ENCODE measurements at regions not wholly inside any gene's neighbourhood (a gene's known extent, or its start where the extent isn't known, plus 50 kb on each side); places are given as distances from the start of the nearest gene placed in this dataset.
"Not testable (repeated sequence)": the region's sequence is repeated elsewhere in the genome, so short reads cannot be mapped to it uniquely, and the experiment has no call there.

GRCh38 chr21:35271344-35272118 lies 222.4 kb upstream of the RUNX1 start:
- H3K4me3 Mint-ChIP-seq; H3K4me1 Mint-ChIP-seq; H3K27me3 Mint-ChIP-seq; DNase-seq; H3K27ac Mint-ChIP-seq; H3K36me3 Mint-ChIP-seq (ENCODE audit: low read depth); intact Hi-C loops (cut with micrococcal nuclease): not testable (repeated sequence)
- H3K9me3 Mint-ChIP-seq, result peaks cover 14% of the 10 kb centered on the region

DNA sequence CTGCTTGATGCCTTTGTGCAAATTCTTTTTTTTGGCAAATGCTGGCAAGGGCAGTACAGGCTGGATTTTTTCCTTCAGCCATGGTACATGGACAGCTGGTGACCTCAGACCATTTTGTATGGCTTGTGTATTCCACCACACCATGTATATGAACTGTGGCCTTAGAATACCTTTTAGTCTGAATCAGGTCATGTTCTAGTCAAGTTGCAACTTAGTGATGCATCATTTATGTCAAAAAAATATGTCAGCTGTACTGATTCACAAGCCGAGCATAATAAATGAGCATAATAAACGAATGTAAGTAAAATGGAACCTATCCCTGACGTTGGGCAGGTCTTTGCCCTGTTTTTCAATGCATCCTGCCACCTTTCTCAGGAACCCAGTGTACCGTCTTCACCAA lies 219.7 kb upstream of the RUNX1 start:
- no peak overlapping the region for H3K27ac Mint-ChIP-seq
- H3K4me3 Mint-ChIP-seq, result no peak overlapping the region
- H3K27me3 Mint-ChIP-seq, result peaks cover 4% of the 10 kb centered on the region
- DNase-seq, result no peak
- peaks cover 17% of the 10 kb centered on the region for H3K9me3 Mint-ChIP-seq
- H3K36me3 Mint-ChIP-seq (ENCODE audit: low read depth), result no peaks in the 10 kb centered on the region
- intact Hi-C loops (cut with micrococcal nuclease), result no loop called here
- no peaks in the 10 kb centered on the region for H3K4me1 Mint-ChIP-seq

DNA sequence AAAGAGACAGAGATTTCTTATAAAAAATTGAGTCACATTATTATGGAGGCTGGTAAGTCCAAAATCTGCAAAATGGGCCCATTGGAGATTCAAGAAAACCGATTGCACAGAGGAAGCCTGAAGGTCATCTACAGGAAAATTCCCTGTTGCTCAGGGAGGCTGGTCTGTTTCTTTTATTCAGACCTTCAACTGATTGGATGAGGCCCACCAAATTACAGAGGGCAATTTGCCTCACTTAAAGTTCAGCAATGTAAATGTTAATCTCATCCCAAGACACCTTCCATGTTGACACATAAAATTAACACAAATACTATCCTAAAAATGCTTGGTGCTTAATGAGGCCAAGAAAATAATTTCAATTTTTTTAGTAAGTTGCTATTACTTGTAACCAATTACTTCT lies 219.2 kb upstream of the RUNX1 start:
- H3K4me1 Mint-ChIP-seq, result no peaks in the 10 kb centered on the region
- H3K27ac Mint-ChIP-seq, result no peak overlapping the region
- H3K36me3 Mint-ChIP-seq (ENCODE audit: low read depth), result no peaks in the 10 kb centered on the region
- peaks cover 16% of the 10 kb centered on the region for H3K9me3 Mint-ChIP-seq
- peaks cover 4% of the 10 kb centered on the region for H3K27me3 Mint-ChIP-seq
- H3K4me3 Mint-ChIP-seq, result no peak overlapping the region
- no peak for DNase-seq
- intact Hi-C loops (cut with micrococcal nuclease), result no loop called here

DNA sequence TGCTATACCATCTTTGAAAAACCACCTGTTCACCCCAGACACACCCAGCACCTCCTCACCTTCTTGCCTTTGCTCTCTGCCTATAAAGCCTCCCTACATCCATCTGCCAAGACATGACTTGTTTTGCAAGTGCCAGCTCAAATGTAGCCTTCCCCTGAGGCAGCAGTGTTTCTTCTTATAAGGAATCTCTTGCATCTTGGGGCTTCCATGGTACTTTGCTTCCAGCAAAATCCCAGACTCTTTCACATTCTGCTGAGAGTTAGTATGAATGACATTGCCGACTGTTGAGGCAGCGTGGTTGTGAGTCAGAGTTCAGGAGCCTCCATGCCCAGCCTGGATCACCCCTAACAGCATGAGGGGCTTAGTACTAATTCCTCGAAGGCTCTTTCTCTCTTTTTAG lies 217.4 kb upstream of the RUNX1 start:
- DNase-seq, result no peak
- Mint-ChIP-seq H3K27me3 (peaks cover 4% of the 10 kb centered on the region), H3K36me3 (ENCODE audit: low read depth) (no peaks in the 10 kb centered on the region), H3K4me3 (no peak overlapping the region), H3K27ac (no peak overlapping the region), H3K4me1 (no peaks in the 10 kb centered on the region), H3K9me3 (peaks cover 16% of the 10 kb centered on the region)
- intact Hi-C loops (cut with micrococcal nuclease), result no loop called here

- no peak for DNase-seq
- H3K27me3 Mint-ChIP-seq, result peaks cover 4% of the 10 kb centered on the region
- no peaks in the 10 kb centered on the region for H3K36me3 Mint-ChIP-seq (ENCODE audit: low read depth)
- no peak overlapping the region for H3K4me3 Mint-ChIP-seq
- H3K9me3 Mint-ChIP-seq, result peaks cover 16% of the 10 kb centered on the region
- intact Hi-C loops (cut with micrococcal nuclease), result no loop called here
- no peak overlapping the region for H3K27ac Mint-ChIP-seq
- H3K4me1 Mint-ChIP-seq, result no peaks in the 10 kb centered on the region
Measured at GRCh38 chr21:35265170-35265877, 216.2 kb upstream of the RUNX1 start.

GRCh38 chr21:35259457-35259856 lies 210.4 kb upstream of the RUNX1 start:
- Mint-ChIP-seq H3K27me3 (peaks cover 4% of the 10 kb centered on the region), H3K4me3 (no peak overlapping the region), H3K36me3 (ENCODE audit: low read depth) (no peaks in the 10 kb centered on the region), H3K9me3 (peaks cover 20% of the 10 kb centered on the region), H3K27ac (no peak overlapping the region), H3K4me1 (no peaks in the 10 kb centered on the region)
- DNase-seq, result no peak
- intact Hi-C loops (cut with micrococcal nuclease), result loop anchor here (10.0 kb wide), 1 partner anchor 135 kb away; no protein-coding TSS in a partner anchor

GRCh38 chr21:35258521-35258920 lies 209.4 kb upstream of the RUNX1 start:
- H3K27me3 Mint-ChIP-seq, result no peaks in the 10 kb centered on the region
- no peak overlapping the region for H3K27ac Mint-ChIP-seq
- no peaks in the 10 kb centered on the region for H3K36me3 Mint-ChIP-seq (ENCODE audit: low read depth)
- no peak overlapping the region for H3K4me3 Mint-ChIP-seq
- peaks cover 15% of the 10 kb centered on the region for H3K9me3 Mint-ChIP-seq
- no peak for DNase-seq
- no peaks in the 10 kb centered on the region for H3K4me1 Mint-ChIP-seq
- intact Hi-C loops (cut with micrococcal nuclease), result loop anchor here (10.0 kb wide), 1 partner anchor 136 kb away; no protein-coding TSS in a partner anchor

DNA sequence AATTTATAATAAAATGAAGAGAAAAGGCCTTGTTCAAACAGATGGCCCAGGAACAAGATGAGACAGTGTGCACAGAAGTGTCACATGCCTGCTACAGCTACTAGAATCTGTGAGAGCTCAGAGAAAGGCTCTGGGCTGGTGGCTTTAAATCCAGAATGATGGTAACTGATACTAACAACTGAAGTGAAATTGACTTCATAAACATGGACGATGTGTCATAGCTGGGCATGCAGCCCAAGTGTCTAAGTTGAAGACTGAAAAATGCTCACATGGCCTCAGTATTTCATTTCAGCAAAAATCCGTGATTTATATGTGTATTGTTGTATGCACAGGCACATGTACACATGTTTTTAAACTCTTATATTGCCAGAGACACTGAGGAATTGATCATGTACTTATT lies 208.3 kb upstream of the RUNX1 start:
- Mint-ChIP-seq H3K9me3 (peaks cover 15% of the 10 kb centered on the region), H3K27me3 (no peaks in the 10 kb centered on the region), H3K4me1 (no peaks in the 10 kb centered on the region), H3K4me3 (no peak overlapping the region), H3K27ac (no peak overlapping the region), H3K36me3 (ENCODE audit: low read depth) (no peaks in the 10 kb centered on the region)
- no peak for DNase-seq
- intact Hi-C loops (cut with micrococcal nuclease), result loop anchor here (10.0 kb wide), 1 partner anchor 137 kb away; no protein-coding TSS in a partner anchor

DNA sequence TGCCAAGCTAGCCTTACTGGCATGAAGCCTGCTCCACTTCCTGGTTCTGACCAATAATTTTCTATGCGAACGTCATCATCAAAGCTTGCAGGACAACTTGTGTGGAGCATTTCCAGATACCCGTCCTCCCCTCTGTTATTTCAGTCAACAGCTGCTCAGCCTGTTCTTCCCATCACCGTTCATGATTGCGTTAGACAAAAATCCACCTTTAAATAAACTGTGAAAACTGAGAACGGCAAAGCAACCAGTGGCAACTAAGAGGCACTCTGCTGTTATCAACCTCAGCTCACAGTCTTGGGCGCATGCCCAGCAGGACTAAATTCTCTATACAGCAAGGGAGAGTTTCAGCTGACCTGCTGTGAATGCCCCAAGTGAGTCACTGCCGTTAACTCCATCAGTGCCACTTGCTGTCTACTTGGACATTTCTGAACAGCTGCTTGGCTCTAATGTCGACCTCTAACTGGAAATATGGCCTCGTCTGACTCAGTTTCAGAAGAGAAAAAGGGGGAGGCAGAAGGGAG lies 207.4 kb upstream of the RUNX1 start:
- no peak overlapping the region for H3K4me3 Mint-ChIP-seq
- H3K4me1 Mint-ChIP-seq, result no peaks in the 10 kb centered on the region
- peaks cover 16% of the 10 kb centered on the region for H3K9me3 Mint-ChIP-seq
- DNase-seq, result no peak
- H3K27ac Mint-ChIP-seq, result peak overlapping the region; percentile 12
- intact Hi-C loops (cut with micrococcal nuclease), result loop anchor here (10.0 kb wide), 1 partner anchor 138 kb away; no protein-coding TSS in a partner anchor
- no peaks in the 10 kb centered on the region for H3K27me3 Mint-ChIP-seq
- no peaks in the 10 kb centered on the region for H3K36me3 Mint-ChIP-seq (ENCODE audit: low read depth)

GRCh38 chr21:35254765-35255138 lies 205.7 kb upstream of the RUNX1 start:
- DNase-seq, result no peak
- Mint-ChIP-seq H3K27ac (no peak overlapping the region), H3K4me1 (no peaks in the 10 kb centered on the region), H3K27me3 (no peaks in the 10 kb centered on the region), H3K4me3 (no peak overlapping the region), H3K9me3 (peaks cover 32% of the 10 kb centered on the region), H3K36me3 (ENCODE audit: low read depth) (no peaks in the 10 kb centered on the region)
- intact Hi-C loops (cut with micrococcal nuclease), result loop anchor here (5.0 to 10.0 kb wide), 2 partner anchors 37 to 140 kb away; no protein-coding TSS in a partner anchor

GRCh38 chr21:35254006-35254764 lies 205.1 kb upstream of the RUNX1 start:
- H3K4me3 Mint-ChIP-seq, result no peak overlapping the region
- peaks cover 32% of the 10 kb centered on the region for H3K9me3 Mint-ChIP-seq
- no peak overlapping the region for H3K27ac Mint-ChIP-seq
- DNase-seq, result no peak
- no peaks in the 10 kb centered on the region for H3K27me3 Mint-ChIP-seq
- H3K4me1 Mint-ChIP-seq, result no peaks in the 10 kb centered on the region
- intact Hi-C loops (cut with micrococcal nuclease), result loop anchor here (5.0 to 10.0 kb wide), 2 partner anchors 37 to 141 kb away; no protein-coding TSS in a partner anchor
- H3K36me3 Mint-ChIP-seq (ENCODE audit: low read depth), result no peaks in the 10 kb centered on the region

- Mint-ChIP-seq H3K4me3 (no peak overlapping the region), H3K27me3 (no peaks in the 10 kb centered on the region), H3K27ac (no peak overlapping the region), H3K9me3 (peaks cover 42% of the 10 kb centered on the region), H3K36me3 (ENCODE audit: low read depth) (no peaks in the 10 kb centered on the region), H3K4me1 (no peaks in the 10 kb centered on the region)
- DNase-seq, result no peak
- intact Hi-C loops (cut with micrococcal nuclease), result loop anchor here (2.0 to 10.0 kb wide), 5 partner anchors 36 to 164 kb away; no protein-coding TSS in a partner anchor
Measured at GRCh38 chr21:35252831-35253230, 203.7 kb upstream of the RUNX1 start.

DNA sequence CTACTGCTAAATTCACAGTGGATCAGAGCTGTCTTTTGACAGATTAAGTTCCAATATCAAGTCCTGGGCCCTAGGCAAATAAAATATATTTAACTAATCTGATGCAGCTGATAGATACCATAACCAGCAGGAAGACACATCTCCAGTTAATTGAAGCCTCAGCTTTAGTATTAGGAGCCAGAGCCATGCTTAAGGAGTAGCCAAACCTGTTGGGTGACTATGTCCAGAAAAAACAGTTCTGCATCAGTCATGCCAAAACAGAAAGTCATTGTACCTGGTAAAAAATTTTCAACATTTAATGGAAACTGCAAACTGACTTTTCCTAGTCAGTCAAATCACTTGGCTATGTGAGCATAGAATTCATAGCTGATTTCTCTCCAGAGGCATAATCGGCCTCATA lies 200.5 kb upstream of the RUNX1 start:
- Mint-ChIP-seq H3K27me3 (no peaks in the 10 kb centered on the region), H3K36me3 (ENCODE audit: low read depth) (no peaks in the 10 kb centered on the region), H3K9me3 (peaks cover 27% of the 10 kb centered on the region), H3K27ac (no peak overlapping the region), H3K4me3 (no peak overlapping the region), H3K4me1 (no peaks in the 10 kb centered on the region)
- no peak for DNase-seq
- intact Hi-C loops (cut with micrococcal nuclease), result loop anchor here (5.0 to 10.0 kb wide), 2 partner anchors 32 to 145 kb away; no protein-coding TSS in a partner anchor

All from activated CD4-positive, alpha-beta T cell treated with anti-CD3 and anti-CD28 coated beads, Interleukin-2, amount 10 ng/mL, durations not matched to agents 24 days and 14 days (primary cell).